ENCODE measurements at regions not wholly inside any gene's neighbourhood (a gene's known extent, or its start where the extent isn't known, plus 50 kb on each side); places are given as distances from the start of the nearest gene placed in this dataset.
A peak's percentile ranks its signal among the peaks of the same experiment; 100 is the strongest.

DNA sequence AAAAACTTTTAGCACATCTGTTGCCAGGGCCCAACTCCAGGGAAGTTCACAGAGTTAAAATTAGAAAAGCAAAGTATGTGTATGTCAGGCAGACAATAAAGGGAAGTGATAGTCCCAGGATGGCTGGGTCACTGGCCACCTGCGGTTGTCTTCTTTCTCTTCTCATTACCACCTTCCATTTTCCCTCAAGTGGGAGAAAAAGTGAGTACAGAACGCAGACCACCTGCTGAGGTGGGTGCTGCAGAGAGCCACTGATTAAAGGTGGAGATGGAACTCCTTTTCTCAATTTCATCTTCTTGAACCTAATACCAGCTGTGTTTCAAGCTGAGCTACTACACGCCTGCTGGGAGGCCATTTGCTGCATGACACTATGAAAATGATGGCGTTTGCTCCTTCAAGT, 88.8 kb upstream of the PDE4B start:
- in situ Hi-C loops (cut with HindIII; ENCODE audit: low pct_ligation_motif_present, low pct_unique_long_range_greater_than_20kb, low sequenced_read_pairs), result no loop called here
- no peak for DNase-seq

DNA sequence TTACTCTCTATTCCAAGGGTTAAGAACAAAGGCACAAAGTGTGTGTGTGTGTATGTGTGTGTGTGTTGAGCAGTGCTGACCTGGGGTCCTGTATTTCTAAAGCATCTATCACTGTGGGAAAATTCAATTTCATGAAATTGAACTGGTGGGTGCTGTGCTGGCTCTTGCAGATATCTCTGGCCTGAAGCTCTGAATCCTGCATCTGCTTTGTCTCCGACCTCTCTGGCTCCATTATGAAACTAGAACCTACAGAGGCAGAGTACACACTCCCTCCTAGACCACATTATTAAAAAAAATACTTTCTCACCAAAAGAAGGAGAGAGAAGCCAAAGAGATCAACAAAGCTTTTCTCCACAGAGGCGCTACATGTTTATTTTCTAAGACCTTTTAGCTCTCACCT, 88.4 kb upstream of the PDE4B start:
- in situ Hi-C loops (cut with HindIII; ENCODE audit: low pct_ligation_motif_present, low pct_unique_long_range_greater_than_20kb, low sequenced_read_pairs), result no loop called here
- no peak for DNase-seq

DNA sequence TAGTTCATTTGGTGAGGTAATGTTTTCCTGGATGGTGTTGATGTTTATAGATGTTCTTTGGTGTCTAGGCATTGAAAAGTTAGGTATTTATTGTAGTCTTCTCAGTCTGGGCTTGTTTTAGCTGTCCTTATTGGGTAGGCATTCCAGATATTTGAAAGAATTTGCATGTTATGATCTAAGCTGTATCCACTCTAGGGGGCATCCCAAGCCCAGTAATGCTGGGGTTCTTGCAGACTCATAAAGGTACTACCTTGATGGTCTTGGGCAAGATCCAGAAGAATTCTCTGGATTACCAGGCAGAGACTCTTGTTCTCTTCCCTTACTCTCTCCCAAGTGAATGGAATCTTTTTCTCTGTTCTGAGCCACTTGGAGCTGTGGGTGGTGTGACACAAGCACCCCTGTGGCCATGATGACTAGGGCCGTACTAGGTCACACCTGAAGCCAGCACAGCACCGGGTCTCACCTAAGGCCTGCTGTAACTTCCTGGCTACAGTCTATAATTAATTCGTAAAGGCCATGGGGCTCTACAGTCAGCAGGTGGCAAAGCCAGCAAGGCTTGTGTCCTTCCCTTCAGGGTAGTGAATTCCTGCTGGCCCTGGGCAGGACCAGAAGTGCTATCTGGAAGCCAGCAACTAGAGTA, 74.8 kb upstream of the PDE4B start:
- in situ Hi-C loops (cut with HindIII; ENCODE audit: low pct_ligation_motif_present, low pct_unique_long_range_greater_than_20kb, low sequenced_read_pairs), result no loop called here
- DNase-seq, result peak; percentile 7

DNA sequence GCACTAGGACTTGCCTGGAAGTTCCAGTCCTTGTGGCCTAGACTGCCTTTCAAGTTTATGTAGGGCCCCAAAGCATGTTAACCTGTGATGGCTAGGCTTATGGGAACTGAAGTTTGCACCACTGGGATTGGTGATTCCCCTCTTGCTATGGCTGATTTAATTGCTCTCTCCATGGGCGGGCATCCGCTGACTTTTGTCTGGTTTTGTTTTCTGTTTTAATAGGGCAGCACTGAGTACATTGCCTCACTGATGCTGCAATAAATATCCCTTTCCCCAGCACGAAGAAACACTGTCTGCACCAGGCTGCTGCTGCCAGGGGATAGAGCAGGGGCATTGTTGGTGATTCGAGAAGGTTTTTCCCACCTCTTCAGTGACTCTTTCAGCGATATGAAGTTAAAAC, 73.3 kb upstream of the PDE4B start:
- DNase-seq, result no peak
- in situ Hi-C loops (cut with HindIII; ENCODE audit: low pct_ligation_motif_present, low pct_unique_long_range_greater_than_20kb, low sequenced_read_pairs), result no loop called here

DNA sequence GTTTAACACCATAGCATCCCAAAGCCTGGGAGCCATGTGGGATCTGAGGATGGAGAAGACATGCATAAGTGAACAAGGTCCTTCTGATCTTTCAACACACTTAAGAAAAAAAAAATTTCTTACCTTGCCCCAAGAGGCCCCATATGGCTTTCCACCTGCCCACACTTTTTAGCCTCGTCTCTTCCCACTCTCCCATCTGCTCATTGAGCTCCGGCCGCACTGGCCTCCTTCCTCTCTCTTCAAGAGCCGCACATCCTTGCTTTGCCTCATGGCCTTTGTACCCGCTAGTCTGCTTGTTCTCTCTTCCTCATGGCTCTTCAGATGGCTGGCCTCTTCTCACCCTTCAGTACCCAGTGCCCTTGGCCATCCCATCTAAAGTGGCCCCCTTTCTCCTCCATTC, 70.2 kb upstream of the PDE4B start:
- in situ Hi-C loops (cut with HindIII; ENCODE audit: low pct_ligation_motif_present, low pct_unique_long_range_greater_than_20kb, low sequenced_read_pairs), result no loop called here
- DNase-seq, result no peak

DNA sequence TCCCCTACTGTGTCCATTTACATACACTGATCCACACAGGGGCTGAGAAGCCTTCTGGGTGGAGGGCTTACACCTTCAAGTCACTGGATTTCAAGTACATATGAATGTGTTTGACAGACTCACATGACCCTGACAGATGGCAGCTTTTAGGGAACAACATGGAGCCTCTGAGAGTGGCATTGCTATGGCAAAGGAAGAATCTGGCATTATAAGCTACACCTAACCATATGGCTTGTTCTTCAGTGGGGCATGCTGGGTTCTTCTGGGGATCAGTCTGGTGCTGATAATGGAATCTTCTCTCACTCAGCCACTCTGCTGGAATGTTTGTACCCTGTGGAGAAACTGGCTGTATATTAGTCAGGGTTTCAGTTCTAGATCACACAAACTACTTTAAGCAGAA, 68.5 kb upstream of the PDE4B start:
- in situ Hi-C loops (cut with HindIII; ENCODE audit: low pct_ligation_motif_present, low pct_unique_long_range_greater_than_20kb, low sequenced_read_pairs), result no loop called here
- DNase-seq, result no peak

DNA sequence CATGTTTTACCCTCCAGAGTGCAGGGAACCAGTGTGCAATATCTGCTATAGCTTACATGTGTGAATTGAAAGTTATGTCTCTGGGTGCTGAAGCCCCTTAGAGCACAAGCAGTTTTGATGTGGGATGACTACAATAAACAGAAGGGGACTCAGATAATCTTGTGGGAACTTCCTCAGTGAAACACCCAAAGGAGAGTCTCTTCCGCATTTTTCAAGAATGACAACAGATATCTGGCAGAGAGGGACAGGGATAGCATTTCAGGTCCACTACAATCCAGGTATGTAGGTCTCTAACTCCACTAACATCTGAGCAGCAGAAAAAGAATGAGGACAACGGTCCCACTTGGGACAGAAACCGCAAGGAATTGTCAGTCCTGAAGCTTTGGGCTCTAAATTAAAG, 67.6 kb upstream of the PDE4B start:
- no peak for DNase-seq
- in situ Hi-C loops (cut with HindIII; ENCODE audit: low pct_ligation_motif_present, low pct_unique_long_range_greater_than_20kb, low sequenced_read_pairs), result no loop called here

DNA sequence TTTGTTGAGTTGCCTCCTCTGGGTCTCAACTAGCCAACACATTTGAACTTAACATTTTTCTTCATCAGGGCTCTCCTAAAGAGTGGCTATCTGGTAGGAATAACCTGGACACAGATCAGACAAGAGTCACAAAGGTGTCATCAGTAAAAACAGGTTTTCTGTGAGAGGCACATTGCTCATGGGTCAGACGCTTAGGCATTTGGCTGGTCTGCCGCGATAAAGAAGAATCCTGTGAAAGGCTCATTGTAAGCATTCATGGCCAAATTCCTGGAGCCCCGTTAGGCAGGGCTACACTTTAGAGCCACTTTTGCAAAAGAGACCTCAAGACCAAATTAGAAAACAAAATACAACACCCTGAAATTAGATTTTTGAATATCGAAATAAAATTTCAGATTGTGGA, 64.2 kb upstream of the PDE4B start:
- in situ Hi-C loops (cut with HindIII; ENCODE audit: low pct_ligation_motif_present, low pct_unique_long_range_greater_than_20kb, low sequenced_read_pairs), result no loop called here

DNA sequence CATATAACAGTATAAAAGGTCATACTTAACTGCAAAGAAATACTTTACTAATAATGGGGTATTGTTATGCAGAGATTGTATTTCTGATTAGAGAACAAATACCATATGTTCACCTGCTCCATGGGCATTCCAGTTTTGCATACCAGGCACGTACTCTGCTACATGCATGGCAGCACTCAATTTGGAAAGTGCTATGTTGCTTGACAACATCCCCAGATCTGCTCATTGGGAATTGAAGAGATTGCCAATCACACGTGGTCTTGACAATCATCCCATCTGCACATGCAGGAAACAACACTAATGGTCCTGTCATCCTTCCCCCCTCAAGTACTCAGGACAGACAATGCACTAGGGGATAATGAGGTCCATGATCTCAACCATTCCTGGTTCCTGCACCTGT, 63.4 kb upstream of the PDE4B start:
- no peak for DNase-seq
- in situ Hi-C loops (cut with HindIII; ENCODE audit: low pct_ligation_motif_present, low pct_unique_long_range_greater_than_20kb, low sequenced_read_pairs), result no loop called here

More for the DNA sequence above, 64.2 kb upstream of the PDE4B start:
- DNase-seq, result no peak

DNA sequence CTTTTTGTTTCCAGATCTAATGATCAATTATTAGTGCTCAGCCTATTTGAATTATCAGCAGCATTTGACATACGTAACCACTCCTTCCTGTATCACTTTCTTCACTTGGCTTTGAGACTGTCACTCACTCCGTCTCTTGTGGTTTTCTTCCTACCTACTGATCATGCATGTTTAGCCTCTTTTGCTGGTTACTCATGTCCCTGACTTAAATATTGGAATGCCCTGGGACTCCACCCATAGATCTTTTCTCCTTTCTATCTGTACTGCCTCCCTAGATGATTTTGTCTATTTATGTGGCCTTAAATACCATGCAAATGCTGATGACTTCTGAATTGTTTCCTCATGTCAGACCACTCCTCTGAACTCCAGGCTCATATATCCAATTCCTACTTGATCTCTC, 57.7 kb upstream of the PDE4B start:
- in situ Hi-C loops (cut with HindIII; ENCODE audit: low pct_ligation_motif_present, low pct_unique_long_range_greater_than_20kb, low sequenced_read_pairs), result no loop called here
- no peak for DNase-seq

DNA sequence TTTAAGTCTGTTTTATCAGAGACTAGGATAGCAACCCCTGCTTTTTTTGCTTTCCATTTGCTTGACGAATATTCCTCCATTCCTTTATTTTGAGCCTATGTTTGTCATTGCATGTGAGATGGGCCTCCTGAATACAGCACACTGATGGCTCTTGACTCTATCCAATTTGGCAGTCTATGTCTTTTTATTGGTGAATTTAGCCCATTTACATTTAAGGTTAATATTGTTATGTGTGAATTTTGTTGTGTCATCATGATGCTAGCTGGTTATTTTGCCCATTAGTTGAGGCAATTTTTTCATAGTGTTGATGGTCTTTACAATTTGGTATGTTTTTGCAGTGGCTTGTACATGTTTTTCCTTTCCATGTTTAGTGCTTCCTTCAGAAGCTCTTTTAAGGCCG, 50.7 kb upstream of the PDE4B start:
- in situ Hi-C loops (cut with HindIII; ENCODE audit: low pct_ligation_motif_present, low pct_unique_long_range_greater_than_20kb, low sequenced_read_pairs), result no loop called here
- DNase-seq, result no peak

All from ACHN (cell line).